ENCODE measurements at regions not wholly inside any gene's neighbourhood (a gene's known extent, or its start where the extent isn't known, plus 50 kb on each side); places are given as distances from the start of the nearest gene placed in this dataset.

GRCh38 chr10:94194256-94194655, 168.5 kb downstream of the NOC3L start:
- TF ChIP-seq CTCF (IDR thresholded peaks at IDR 0.05) (no peak), POLR2A (IDR thresholded peaks at IDR 0.05) (no peak)

Measured in right lobe of liver (tissue), 4 donors.